ENCODE measurements at regions not wholly inside any gene's neighbourhood (a gene's known extent, or its start where the extent isn't known, plus 50 kb on each side); places are given as distances from the start of the nearest gene placed in this dataset.
A peak's percentile ranks its signal among the peaks of the same experiment; 100 is the strongest.

DNA sequence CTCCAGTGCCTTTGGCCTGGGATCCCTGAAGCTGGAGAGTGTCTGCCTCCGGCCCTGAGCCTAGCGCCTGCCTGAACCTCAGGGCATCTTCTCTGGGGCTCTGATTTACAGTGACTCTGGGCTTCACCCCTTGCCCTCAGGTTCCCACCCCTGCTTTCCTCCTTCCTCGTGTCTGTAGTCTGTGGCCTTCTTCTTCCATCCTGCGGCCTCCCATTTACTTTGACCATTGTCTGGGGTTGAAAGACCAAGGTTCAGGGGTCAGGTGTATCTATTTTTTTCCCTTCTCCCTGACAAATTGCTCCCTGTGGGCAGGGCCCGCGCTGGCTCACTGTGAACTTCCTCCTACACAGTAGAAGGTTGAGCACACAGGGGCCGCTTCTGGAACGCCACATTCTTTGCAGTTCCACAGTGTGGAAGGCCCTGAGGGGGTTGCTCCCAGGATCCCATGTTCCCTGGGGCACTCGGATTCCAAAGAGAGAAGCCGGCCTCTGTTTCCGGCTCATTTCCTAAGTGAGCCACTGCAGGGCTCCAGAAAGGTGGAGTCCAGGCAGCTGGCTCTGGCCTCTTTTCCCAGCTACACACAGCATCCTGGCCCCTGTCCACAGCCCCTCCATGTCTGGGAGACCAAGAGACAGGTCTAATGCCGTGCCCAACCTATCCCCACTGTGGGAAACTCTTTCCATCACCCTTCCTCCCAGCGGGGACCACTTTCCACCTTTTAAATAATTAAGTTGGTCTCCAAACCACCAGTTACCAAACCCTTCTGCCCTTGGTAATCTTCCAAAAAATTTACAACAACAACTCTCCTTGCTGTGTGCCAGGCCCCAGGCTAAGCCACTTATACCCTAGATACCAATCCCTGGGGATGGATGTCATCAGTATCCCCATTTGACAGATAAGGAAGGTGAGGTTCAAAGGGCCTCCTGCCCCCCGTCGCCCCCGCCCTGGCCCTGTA is 140.3 kb upstream of the IER5L start:
- Histone ChIP-seq H3K27ac (peak overlapping the region in 11 of 12 donors; percentile 29 to 97 (median 90)), H3K9me3 (no peaks in the 10 kb centered on the region), H3K27me3 (no peaks in the 10 kb centered on the region), H3K4me3 (no peak overlapping the region), H3K36me3 (no peaks in the 10 kb centered on the region), H3K4me1 (peaks cover 8 to 83% (median 58%) of the 10 kb centered on the region in 12 donors)
- 77 to 78% (median 77%) methylated on average over 16 of the region's 16 CpGs for WGBS, 4 donors
- intact Hi-C loops (cut with DNase I): loop anchor here in 3 of 10 donors (5.0 kb wide), 3 partner anchors 51 to 164 kb away; partner anchors contain the start of gene IER5L (in 2 of the 3)
- no peak for ATAC-seq
- peak in 3 of 5 donors; percentile 22 to 55 (median 52) for DNase-seq
- TF ChIP-seq, protein P1, sequence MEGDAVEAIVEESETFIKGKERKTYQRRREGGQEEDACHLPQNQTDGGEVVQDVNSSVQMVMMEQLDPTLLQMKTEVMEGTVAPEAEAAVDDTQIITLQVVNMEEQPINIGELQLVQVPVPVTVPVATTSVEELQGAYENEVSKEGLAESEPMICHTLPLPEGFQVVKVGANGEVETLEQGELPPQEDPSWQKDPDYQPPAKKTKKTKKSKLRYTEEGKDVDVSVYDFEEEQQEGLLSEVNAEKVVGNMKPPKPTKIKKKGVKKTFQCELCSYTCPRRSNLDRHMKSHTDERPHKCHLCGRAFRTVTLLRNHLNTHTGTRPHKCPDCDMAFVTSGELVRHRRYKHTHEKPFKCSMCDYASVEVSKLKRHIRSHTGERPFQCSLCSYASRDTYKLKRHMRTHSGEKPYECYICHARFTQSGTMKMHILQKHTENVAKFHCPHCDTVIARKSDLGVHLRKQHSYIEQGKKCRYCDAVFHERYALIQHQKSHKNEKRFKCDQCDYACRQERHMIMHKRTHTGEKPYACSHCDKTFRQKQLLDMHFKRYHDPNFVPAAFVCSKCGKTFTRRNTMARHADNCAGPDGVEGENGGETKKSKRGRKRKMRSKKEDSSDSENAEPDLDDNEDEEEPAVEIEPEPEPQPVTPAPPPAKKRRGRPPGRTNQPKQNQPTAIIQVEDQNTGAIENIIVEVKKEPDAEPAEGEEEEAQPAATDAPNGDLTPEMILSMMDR (IDR thresholded peaks at IDR 0.05): no peak
- TF ChIP-seq POLR2A (IDR thresholded peaks at IDR 0.05): no peak

DNA sequence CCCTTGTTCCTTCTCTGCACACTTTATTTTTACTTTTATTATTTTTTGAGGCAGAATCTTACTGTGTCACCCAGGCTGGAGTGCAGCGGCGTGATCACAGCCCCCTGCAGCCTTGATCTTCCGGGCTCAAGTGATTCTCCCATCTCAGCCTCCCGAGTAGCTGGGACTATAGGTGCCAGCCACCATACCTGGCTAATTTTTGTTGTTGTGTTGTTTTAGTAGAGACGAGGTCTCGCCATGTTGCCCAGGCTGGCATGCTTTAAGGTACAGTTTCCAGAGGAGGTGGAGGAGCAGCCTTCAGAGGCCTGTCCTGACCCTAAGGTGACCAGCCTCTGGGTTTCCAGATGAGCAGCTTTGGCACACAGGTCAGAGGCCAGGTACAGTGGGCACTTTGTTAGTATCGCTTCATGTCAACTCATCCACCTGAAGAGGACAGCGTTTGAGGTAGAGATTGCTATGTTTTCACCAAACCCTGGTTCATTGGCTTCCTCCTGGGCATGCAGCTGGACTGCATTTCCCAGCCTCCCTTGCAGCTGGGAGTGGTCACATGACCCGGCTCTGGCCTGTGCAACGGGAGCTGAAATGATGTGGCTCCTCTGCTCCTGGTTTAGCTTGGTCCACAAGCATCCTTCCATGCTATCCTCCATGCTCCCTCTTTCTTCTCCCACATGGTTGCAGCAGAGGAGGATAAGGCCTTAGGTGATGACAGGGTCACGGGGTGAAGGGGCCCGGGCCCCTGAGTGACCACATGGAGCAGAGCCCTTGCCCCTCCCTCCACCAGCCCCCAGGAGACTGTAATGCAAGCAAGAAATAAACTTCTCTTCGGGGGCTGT is 139.3 kb upstream of the IER5L start:
- 82 to 86% (median 82%) methylated on average over 13 of the region's 13 CpGs for WGBS, 4 donors
- Histone ChIP-seq H3K27ac (peak overlapping the region in 9 of 12 donors; percentile 13 to 97 (median 88)), H3K36me3 (no peaks in the 10 kb centered on the region), H3K9me3 (no peaks in the 10 kb centered on the region), H3K4me1 (peaks cover 8 to 74% (median 51%) of the 10 kb centered on the region in 12 donors), H3K4me3 (no peak overlapping the region), H3K27me3 (no peaks in the 10 kb centered on the region)
- ATAC-seq: no peak
- peak in 2 of 5 donors; percentile 30 to 36 for DNase-seq
- intact Hi-C loops (cut with DNase I): loop anchor here in 3 of 10 donors (5.0 kb wide), 3 partner anchors 50 to 165 kb away; partner anchors contain the start of gene IER5L (in 2 of the 3)
- TF ChIP-seq, protein P1 (IDR thresholded peaks at IDR 0.05): no peak
- no peak for TF ChIP-seq POLR2A (IDR thresholded peaks at IDR 0.05)

DNA sequence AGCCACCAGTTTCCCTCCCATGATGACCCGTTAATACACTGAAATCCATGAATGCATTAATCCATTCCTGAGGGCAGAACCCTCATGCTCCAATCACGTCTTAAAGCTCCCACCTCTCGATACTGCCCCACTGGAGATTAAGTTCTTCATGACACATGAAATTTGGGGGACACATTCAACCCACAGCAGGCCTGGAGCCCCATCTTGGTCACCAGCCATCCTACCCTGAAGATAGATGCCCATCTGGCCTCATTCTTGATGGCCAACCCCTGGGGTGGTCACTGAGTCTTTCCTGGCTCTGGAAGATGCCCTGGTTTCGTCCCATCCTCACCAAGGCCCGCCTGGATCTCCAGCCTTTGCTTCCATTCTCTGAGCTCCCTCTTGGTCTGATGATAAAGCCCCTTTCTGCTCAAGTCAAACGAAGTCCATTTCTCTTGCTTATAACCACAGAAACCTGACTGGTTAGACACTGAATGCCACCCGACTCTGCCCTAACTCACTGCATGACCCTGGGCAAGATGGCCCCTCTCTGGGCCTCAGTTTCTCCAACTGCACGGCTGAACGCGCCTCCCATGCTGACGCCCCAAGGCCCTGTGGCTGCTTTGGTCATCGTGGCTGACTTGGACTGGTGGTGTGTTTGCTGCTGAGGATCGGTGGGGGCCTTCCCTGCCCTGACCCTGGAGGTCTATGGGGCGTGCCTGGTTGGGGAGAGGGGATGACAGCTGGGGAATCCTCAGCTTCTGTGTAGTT is 138.4 kb upstream of the IER5L start:
- H3K36me3 ChIP-seq: no peaks in the 10 kb centered on the region
- no peaks in the 10 kb centered on the region for H3K27me3 ChIP-seq
- peak overlapping the region in 9 of 12 donors; percentile 63 to 93 (median 77) for H3K27ac ChIP-seq
- intact Hi-C loops (cut with DNase I): loop anchor here in 3 of 10 donors (5.0 kb wide), 3 partner anchors 49 to 166 kb away; partner anchors contain the start of gene IER5L (in 2 of the 3)
- WGBS, 4 donors: 85 to 91% (median 89%) methylated on average over 14 of the region's 14 CpGs
- TF ChIP-seq, protein P1 (IDR thresholded peaks at IDR 0.05): no peak
- no peak for TF ChIP-seq POLR2A (IDR thresholded peaks at IDR 0.05)
- ATAC-seq (no peak), DNase-seq (peak in 1 of 5 donors; percentile 7)
- peaks cover 8 to 64% (median 44%) of the 10 kb centered on the region in 12 donors for H3K4me1 ChIP-seq
- no peak overlapping the region for H3K4me3 ChIP-seq
- H3K9me3 ChIP-seq: no peaks in the 10 kb centered on the region

All from heart left ventricle (tissue), 16 donors.